Liver (tissue), 8 donors: ENCODE measurements at regions not wholly inside any gene's neighbourhood (a gene's known extent, or its start where the extent isn't known, plus 50 kb on each side); places are given as distances from the start of the nearest gene placed in this dataset.

Source experiments
- DNase-seq: peaks from one replicate; pipeline ENCODE4 v3.0.0-alpha.2; 2017; ENCODE audit warnings: low spot score
- H3K27ac ChIP-seq, 2 donors: one replicate each; pipeline ENCODE4 v1.7.0; 2013; ENCODE audit warnings: inconsistent platforms in 2 of 2, low read length in 2 of 2, control low read depth in 1 of 2, low read depth in 1 of 2, mild to moderate bottlenecking in 1 of 2
- H3K27me3 ChIP-seq, 4 donors: one replicate each; pipeline versions ENCODE4 v1.6.1 to v1.7.0; 2013; ENCODE audit warnings: low read length in 3 of 4, inconsistent platforms in 1 of 4, mild to moderate bottlenecking in 1 of 4, moderate library complexity in 1 of 4; ENCODE audit not compliant: control insufficient read depth in 4 of 4, insufficient read depth in 4 of 4
- H3K36me3 ChIP-seq, 4 donors: one replicate each; pipeline versions ENCODE4 v1.6.1 to v1.7.0; 2013; ENCODE audit warnings: low read length in 3 of 4, mild to moderate bottlenecking in 3 of 4, low read depth in 1 of 4, moderate library complexity in 1 of 4; ENCODE audit not compliant: control insufficient read depth in 4 of 4, insufficient read depth in 3 of 4
- H3K4me1 ChIP-seq, 4 donors: one replicate each; pipeline versions ENCODE4 v1.6.1 to v1.7.0; 2013; ENCODE audit warnings: low read length in 3 of 4, mild to moderate bottlenecking in 3 of 4, moderate library complexity in 1 of 4; ENCODE audit not compliant: control insufficient read depth in 4 of 4, insufficient read depth in 4 of 4
- H3K4me3 ChIP-seq, 3 donors: one replicate each; pipeline versions ENCODE4 v1.6.1 to v1.7.0; 2013; ENCODE audit warnings: low read length in 3 of 3, control low read depth in 1 of 3, low read depth in 1 of 3, mild to moderate bottlenecking in 1 of 3
- H3K9ac ChIP-seq, 2 donors: one replicate each; pipeline ENCODE4 v1.7.0; 2013; ENCODE audit warnings: low read length in 2 of 2, mild to moderate bottlenecking in 2 of 2, moderate library complexity in 2 of 2, control low read depth in 1 of 2, low read depth in 1 of 2
- H3K9me3 ChIP-seq, 4 donors: one replicate each; pipeline versions ENCODE4 v1.6.1 to v1.7.0; 2013; ENCODE audit warnings: low read length in 3 of 4; ENCODE audit not compliant: control insufficient read depth in 4 of 4
- CTCF ChIP-seq: fragments of 150-350 bp; IDR thresholded peaks from 2 replicates; pipeline ENCODE4 v1.5.1; 2017; ENCODE audit warnings: improper control_type of control experiment, low read depth, low read length; ENCODE audit not compliant: missing input control
- EGR1 ChIP-seq, 2 donors: IDR thresholded peaks; 2 replicates each; pipeline ENCODE4 v1.6.1; 2016 to 2018; ENCODE audit warnings: antibody characterized with exemption in 2 of 2, low read depth in 2 of 2
- FOXA1 ChIP-seq: IDR thresholded peaks from 2 replicates; pipeline ENCODE4 v1.6.1; 2016; ENCODE audit warnings: antibody characterized with exemption
- FOXA2 ChIP-seq: IDR thresholded peaks from 2 replicates; pipeline ENCODE4 v1.6.1; 2016; ENCODE audit warnings: antibody characterized with exemption
- GABPA ChIP-seq, 2 donors: IDR thresholded peaks in 1 of 2; conservative IDR thresholded peaks in 1 of 2; 2 replicates each; pipeline ENCODE4 v1.6.1; 2016; ENCODE audit warnings: antibody characterized with exemption in 2 of 2, mild to moderate bottlenecking in 1 of 2, moderate library complexity in 1 of 2
- HNF4A ChIP-seq, 2 donors: conservative IDR thresholded peaks; 2 replicates each; pipeline ENCODE4 v1.6.1; 2016; ENCODE audit warnings: antibody characterized with exemption in 2 of 2, mild to moderate bottlenecking in 2 of 2
- HNF4G ChIP-seq: IDR thresholded peaks from 2 replicates; pipeline ENCODE4 v1.6.1; 2016; ENCODE audit warnings: antibody characterized with exemption
- JUND ChIP-seq, 2 donors: IDR thresholded peaks; 2 replicates each; pipeline ENCODE4 v1.6.1; 2016; ENCODE audit warnings: antibody characterized with exemption in 2 of 2
- NR2F2 ChIP-seq: IDR thresholded peaks from 2 replicates; pipeline ENCODE4 v1.6.1; 2016; ENCODE audit warnings: antibody characterized with exemption
- RAD21 ChIP-seq, 2 donors: IDR thresholded peaks; 2 replicates each; pipeline ENCODE4 v1.6.1; 2016; ENCODE audit warnings: antibody characterized with exemption in 2 of 2, mild to moderate bottlenecking in 2 of 2
- REST ChIP-seq: IDR thresholded peaks from 2 replicates; pipeline ENCODE4 v1.6.1; 2016; ENCODE audit warnings: antibody characterized with exemption, mild to moderate bottlenecking
- RXRA ChIP-seq, 2 donors: IDR thresholded peaks; 2 replicates each; pipeline ENCODE4 v1.6.1; 2017 to 2018; ENCODE audit warnings: antibody characterized with exemption in 2 of 2, mild to moderate bottlenecking in 1 of 2
- SP1 ChIP-seq: IDR thresholded peaks from 2 replicates; pipeline ENCODE4 v1.6.1; 2018; ENCODE audit warnings: antibody characterized with exemption, mild to moderate bottlenecking
- TAF1 ChIP-seq: conservative IDR thresholded peaks from 2 replicates; pipeline ENCODE4 v1.6.1; 2016; ENCODE audit warnings: antibody characterized with exemption, mild to moderate bottlenecking
- YY1 ChIP-seq: IDR thresholded peaks from 2 replicates; pipeline ENCODE4 v1.6.1; 2016; ENCODE audit warnings: antibody characterized with exemption, mild to moderate bottlenecking
- ZBTB33 ChIP-seq: IDR thresholded peaks from 2 replicates; pipeline ENCODE4 v1.6.1; 2016; ENCODE audit warnings: antibody characterized with exemption
- WGBS: extraction: QIAGEN DNeasy Blood & Tissue Kit; methylation state at CpG from one replicate; pipeline ENCODE4 v1.1.7; 2013; 5-methylcytosine and 5-hydroxymethylcytosine counted together
- TF ChIP-seq, protein P1 (sequence below): IDR thresholded peaks from 2 replicates; pipeline ENCODE4 v1.6.1; 2016; ENCODE audit warnings: antibody characterized with exemption
- TF ChIP-seq, protein P2 (sequence below): IDR thresholded peaks from 2 replicates; pipeline ENCODE4 v1.6.1; 2016; ENCODE audit warnings: antibody characterized with exemption
- donor health status: healthy.
- donor health status: healthy.
- donor health status: healthy.
- donor health status: healthy.
- donor health status: healthy.

DNA sequence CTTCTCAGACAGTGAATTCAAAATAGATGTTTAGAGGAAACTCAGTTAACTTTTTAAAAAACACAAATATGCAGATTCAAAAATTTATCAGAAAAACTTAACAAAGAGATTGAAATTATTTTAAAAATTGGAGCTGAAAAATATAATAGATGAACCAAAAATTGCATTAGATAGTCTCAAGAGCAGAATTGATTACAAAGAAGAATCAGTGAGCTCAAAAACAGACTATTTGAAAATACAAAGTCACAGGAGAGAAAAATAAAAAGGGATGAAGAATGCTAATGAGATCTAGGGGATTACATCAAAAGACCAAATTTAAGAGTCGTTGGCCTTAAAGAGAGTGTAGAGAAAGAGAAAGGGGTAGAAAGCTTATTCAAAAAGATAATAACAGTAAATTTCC lies 700.5 kb downstream of the COL12A1 start:
- H3K27me3 ChIP-seq: no peaks in the 10 kb centered on the region
- H3K27ac ChIP-seq: no peak overlapping the region
- TF ChIP-seq HNF4G (no peak), RXRA (IDR thresholded peaks at IDR 0.05) (no peak), REST (no peak), SP1 (no peak), FOXA2 (no peak), HNF4A (conservative IDR thresholded peaks at IDR 0.05) (no peak), TAF1 (no peak), JUND (IDR thresholded peaks at IDR 0.05) (no peak), YY1 (no peak), FOXA1 (no peak), EGR1 (IDR thresholded peaks at IDR 0.05; ENCODE audit: low read depth in 2 of 2) (no peak), RAD21 (IDR thresholded peaks at IDR 0.05) (no peak), ZBTB33 (no peak), CTCF (no peak), NR2F2 (no peak), GABPA (IDR thresholded peaks at IDR 0.05 in 1 of 2, conservative IDR thresholded peaks at IDR 0.05 in 1 of 2) (no peak)
- TF ChIP-seq, protein P1, sequence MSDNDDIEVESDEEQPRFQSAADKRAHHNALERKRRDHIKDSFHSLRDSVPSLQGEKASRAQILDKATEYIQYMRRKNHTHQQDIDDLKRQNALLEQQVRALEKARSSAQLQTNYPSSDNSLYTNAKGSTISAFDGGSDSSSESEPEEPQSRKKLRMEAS: no peak
- TF ChIP-seq, protein P2, sequence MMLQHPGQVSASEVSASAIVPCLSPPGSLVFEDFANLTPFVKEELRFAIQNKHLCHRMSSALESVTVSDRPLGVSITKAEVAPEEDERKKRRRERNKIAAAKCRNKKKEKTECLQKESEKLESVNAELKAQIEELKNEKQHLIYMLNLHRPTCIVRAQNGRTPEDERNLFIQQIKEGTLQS: no peak
- no peaks in the 10 kb centered on the region for H3K36me3 ChIP-seq
- 58% methylated on average over 1 of the region's 1 CpG for WGBS
- no peak for DNase-seq
- no peak overlapping the region for H3K9ac ChIP-seq
- no peaks in the 10 kb centered on the region for H3K4me1 ChIP-seq
- no peak overlapping the region for H3K4me3 ChIP-seq
- H3K9me3 ChIP-seq: peaks cover 0 to 3% (median 0%) of the 10 kb centered on the region in 4 donors
